NB4 (cell line): ENCODE measurements at regions not wholly inside any gene's neighbourhood (a gene's known extent, or its start where the extent isn't known, plus 50 kb on each side); places are given as distances from the start of the nearest gene placed in this dataset.

Experiments used
- POLR2A ChIP-seq: IDR thresholded peaks from 2 replicates; pipeline ENCODE4 v1.6.1; 2011; ENCODE audit warnings: mild to moderate bottlenecking; ENCODE audit not compliant: insufficient read length; ENCODE audit errors: extremely low read depth
- TF ChIP-seq, protein P1 (sequence below): IDR thresholded peaks from one replicate; pipeline ENCODE4 v1.5.1; 2012; ENCODE audit warnings: low read depth, low read length
- TF ChIP-seq, protein P2 (sequence below): IDR thresholded peaks from 2 replicates; pipeline ENCODE4 v1.6.1; 2011; ENCODE audit warnings: low read depth, low read length

DNA sequence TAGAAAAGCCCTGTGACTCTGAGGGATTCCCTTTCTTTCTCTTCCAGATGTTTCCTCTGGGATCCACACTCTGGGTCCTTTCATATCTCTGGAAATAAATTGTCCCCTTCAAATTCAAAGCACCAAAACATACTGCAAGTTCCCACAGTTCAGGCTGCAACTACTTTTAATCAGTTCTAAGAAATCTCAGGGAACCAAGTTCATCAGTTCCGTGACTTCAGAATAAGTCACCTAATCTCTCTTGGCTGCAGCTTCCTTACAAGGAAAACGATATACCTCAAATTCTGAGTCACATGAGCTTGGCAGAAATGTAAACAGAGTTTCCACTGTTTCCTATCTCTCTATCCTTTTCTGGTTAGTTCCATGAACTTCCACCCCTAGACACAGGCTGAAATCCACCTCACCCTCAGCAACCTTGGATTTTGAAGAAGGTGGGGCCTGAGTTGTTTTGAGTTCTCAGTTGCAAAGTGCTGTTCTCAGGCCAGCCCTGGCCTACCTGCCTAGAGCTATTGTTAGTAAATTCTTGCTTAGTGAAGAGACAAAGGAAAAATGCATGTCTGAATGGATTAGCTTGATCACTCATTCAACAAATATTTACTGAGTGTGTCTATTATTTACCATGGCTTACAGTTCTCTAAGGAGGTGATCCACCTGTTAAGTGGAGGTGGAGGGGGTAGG is 59.3 kb upstream of the IL6 start:
- TF ChIP-seq, protein P1, sequence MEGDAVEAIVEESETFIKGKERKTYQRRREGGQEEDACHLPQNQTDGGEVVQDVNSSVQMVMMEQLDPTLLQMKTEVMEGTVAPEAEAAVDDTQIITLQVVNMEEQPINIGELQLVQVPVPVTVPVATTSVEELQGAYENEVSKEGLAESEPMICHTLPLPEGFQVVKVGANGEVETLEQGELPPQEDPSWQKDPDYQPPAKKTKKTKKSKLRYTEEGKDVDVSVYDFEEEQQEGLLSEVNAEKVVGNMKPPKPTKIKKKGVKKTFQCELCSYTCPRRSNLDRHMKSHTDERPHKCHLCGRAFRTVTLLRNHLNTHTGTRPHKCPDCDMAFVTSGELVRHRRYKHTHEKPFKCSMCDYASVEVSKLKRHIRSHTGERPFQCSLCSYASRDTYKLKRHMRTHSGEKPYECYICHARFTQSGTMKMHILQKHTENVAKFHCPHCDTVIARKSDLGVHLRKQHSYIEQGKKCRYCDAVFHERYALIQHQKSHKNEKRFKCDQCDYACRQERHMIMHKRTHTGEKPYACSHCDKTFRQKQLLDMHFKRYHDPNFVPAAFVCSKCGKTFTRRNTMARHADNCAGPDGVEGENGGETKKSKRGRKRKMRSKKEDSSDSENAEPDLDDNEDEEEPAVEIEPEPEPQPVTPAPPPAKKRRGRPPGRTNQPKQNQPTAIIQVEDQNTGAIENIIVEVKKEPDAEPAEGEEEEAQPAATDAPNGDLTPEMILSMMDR: no peak
- no peak for TF ChIP-seq POLR2A
- TF ChIP-seq, protein P2, sequence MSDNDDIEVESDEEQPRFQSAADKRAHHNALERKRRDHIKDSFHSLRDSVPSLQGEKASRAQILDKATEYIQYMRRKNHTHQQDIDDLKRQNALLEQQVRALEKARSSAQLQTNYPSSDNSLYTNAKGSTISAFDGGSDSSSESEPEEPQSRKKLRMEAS: no peak
